Gastroesophageal sphincter (tissue), 3 donors: ENCODE measurements at regions not wholly inside any gene's neighbourhood (a gene's known extent, or its start where the extent isn't known, plus 50 kb on each side); places are given as distances from the start of the nearest gene placed in this dataset.

Experiments used
- CTCF ChIP-seq, 4 experiments: fragments of 200-600 bp in 2 of 4; fragments of 450-650 bp in 2 of 4; sonication (generic) in 1 of 4; IDR thresholded peaks; one replicate each; pipeline ENCODE4 v1.5.1; 2017 to 2019; ENCODE audit warnings: antibody characterized with exemption in 4 of 4, mild to moderate bottlenecking in 2 of 4, moderate library complexity in 2 of 4
- POLR2A ChIP-seq, 2 donors: fragments of 450-650 bp; IDR thresholded peaks; one replicate each; pipeline ENCODE4 v1.6.1; 2017; ENCODE audit warnings: antibody characterized with exemption in 2 of 2, mild to moderate bottlenecking in 2 of 2, moderate library complexity in 1 of 2

DNA sequence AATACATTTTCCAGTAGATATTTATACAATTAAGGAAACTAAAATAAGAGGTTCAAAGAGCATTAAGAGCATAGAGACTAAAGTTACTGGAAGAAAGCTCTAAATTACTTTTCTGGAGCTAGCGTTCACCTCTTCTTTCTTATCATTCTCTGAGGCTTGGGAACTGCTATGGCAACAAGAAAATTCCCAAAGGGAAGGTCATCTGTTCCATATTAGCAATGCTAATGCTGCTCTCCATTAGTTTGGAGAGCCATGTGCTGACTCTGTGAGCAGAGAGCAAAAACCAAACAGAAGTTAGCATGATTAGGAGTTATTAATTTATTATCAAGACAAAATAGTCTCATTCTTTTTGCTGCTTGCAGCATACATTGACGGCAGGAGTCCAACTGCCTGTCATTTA, 143.1 kb upstream of the SLC16A7 start:
- TF ChIP-seq CTCF (IDR thresholded peaks at IDR 0.05) (no peak), POLR2A (IDR thresholded peaks at IDR 0.05) (no peak)
